A673 (cell line): ENCODE measurements at regions not wholly inside any gene's neighbourhood (a gene's known extent, or its start where the extent isn't known, plus 50 kb on each side); places are given as distances from the start of the nearest gene placed in this dataset.

Source experiments
- BruUV-seq: library from RNA; stranded (reverse); fragments of 400-500 nt; replicated peaks from 2 replicates; lab custom pipeline; 2021; lab: Mats Ljungman, UMichigan
- CTCF ChIA-PET: fragments of 300-600 bp; sonication (Branson Sonifier 250); formaldehyde crosslinking; loops from one replicate; lab custom pipeline; 2022; ENCODE audit warnings: antibody characterized with exemption; lab: Charles Lee
- POLR2A ChIA-PET: fragments of 300-600 bp; sonication (Branson Sonifier 250); formaldehyde crosslinking; loops from one replicate; lab custom pipeline; 2022; ENCODE audit warnings: antibody characterized with exemption; ENCODE audit not compliant: low non-redundant PET; lab: Charles Lee
- DNase-seq: peaks from one replicate; pipeline ENCODE4 v3.0.0-alpha.2; 2015; ENCODE audit warnings: low spot score
- H3K27ac ChIP-seq: fragments of 200-600 bp; sonication (generic); 2 replicates; pipeline ENCODE4 v1.5.1; 2016; ENCODE audit warnings: mixed run types, low read depth, mild to moderate bottlenecking, mixed read lengths, antibody characterized with exemption, low read length; ENCODE audit not compliant: poor library complexity, severe bottlenecking
- H3K27me3 ChIP-seq: fragments of 200-600 bp; sonication (generic); replicated peaks from 2 replicates; pipeline ENCODE4 v1.6.1; 2017; ENCODE audit warnings: mixed run types, low read depth, mild to moderate bottlenecking, mixed read lengths, antibody characterized with exemption, low read length; ENCODE audit not compliant: insufficient read depth, poor library complexity
- H3K36me3 ChIP-seq: fragments of 200-600 bp; sonication (generic); 2 replicates; pipeline ENCODE4 v1.6.1; 2016; ENCODE audit warnings: mixed run types, mild to moderate bottlenecking, mixed read lengths, antibody characterized with exemption, low read length; ENCODE audit not compliant: insufficient read depth, poor library complexity, severe bottlenecking
- H3K4me1 ChIP-seq: fragments of 200-600 bp; sonication (generic); 2 replicates; pipeline ENCODE4 v1.6.1; 2017; ENCODE audit warnings: mixed run types, mild to moderate bottlenecking, mixed read lengths, antibody characterized with exemption, low read length; ENCODE audit not compliant: insufficient read depth, poor library complexity, severe bottlenecking
- H3K4me3 ChIP-seq: fragments of 200-600 bp; sonication (generic); 2 replicates; pipeline ENCODE4 v1.5.1; 2016; ENCODE audit warnings: low read depth, mixed run types, mild to moderate bottlenecking, mixed read lengths, low read length; ENCODE audit not compliant: poor library complexity, severe bottlenecking
- H3K9me3 ChIP-seq: fragments of 200-600 bp; sonication (generic); 2 replicates; pipeline ENCODE4 v1.6.1; 2016; ENCODE audit warnings: mixed run types, low read depth, mild to moderate bottlenecking, mixed read lengths, antibody characterized with exemption, low read length; ENCODE audit not compliant: poor library complexity, severe bottlenecking
- CTCF ChIP-seq: fragments of 300-800, 200-600 bp; sonication (generic); conservative IDR thresholded peaks from 2 replicates; pipeline ENCODE4 v1.5.1; 2017; ENCODE audit warnings: low read depth, mild to moderate bottlenecking, antibody characterized with exemption, low read length, moderate library complexity, mixed read lengths
- EZH2 ChIP-seq: fragments of 200-600 bp; sonication (generic); IDR thresholded peaks from 2 replicates; pipeline ENCODE4 v1.6.1; 2017; ENCODE audit warnings: borderline replicate concordance, low read depth, mild to moderate bottlenecking, mixed read lengths, antibody characterized with exemption, low read length; ENCODE audit not compliant: poor library complexity, severe bottlenecking
- intact Hi-C: fragments of 100-400 bp; cut with micrococcal nuclease; formaldehyde crosslinking; loops from one replicate; pipeline ENCODE4 v1.10.0; 2022; ENCODE audit not compliant: unreplicated experiment

GRCh38 chr7:46202379-46202778, 281.3 kb upstream of the IGFBP3 start:
- intact Hi-C loops, result no loop called here
- Histone ChIP-seq H3K36me3 (no peaks in the 10 kb centered on the region), H3K4me3 (no peak overlapping the region), H3K27ac (no peak overlapping the region), H3K27me3 (no peaks in the 10 kb centered on the region), H3K4me1 (no peaks in the 10 kb centered on the region), H3K9me3 (no peaks in the 10 kb centered on the region)
- no peak for DNase-seq
- ChIA-PET POLR2A (no interaction called here), CTCF (no interaction called here)
- BruUV-seq, result no TSS peak
- TF ChIP-seq CTCF (no peak), EZH2 (no peak)

GRCh38 chr7:46201961-46202360, 280.9 kb upstream of the IGFBP3 start:
- TF ChIP-seq EZH2 (no peak), CTCF (no peak)
- H3K27me3 ChIP-seq, result no peaks in the 10 kb centered on the region
- no peaks in the 10 kb centered on the region for H3K36me3 ChIP-seq
- no peaks in the 10 kb centered on the region for H3K9me3 ChIP-seq
- DNase-seq, result no peak
- no peak overlapping the region for H3K27ac ChIP-seq
- ChIA-PET CTCF (no interaction called here), POLR2A (no interaction called here)
- no peaks in the 10 kb centered on the region for H3K4me1 ChIP-seq
- BruUV-seq, result no TSS peak
- no peak overlapping the region for H3K4me3 ChIP-seq
- intact Hi-C loops, result no loop called here

- Histone ChIP-seq H3K4me3 (no peak overlapping the region), H3K27ac (no peak overlapping the region), H3K36me3 (no peaks in the 10 kb centered on the region), H3K27me3 (no peaks in the 10 kb centered on the region), H3K4me1 (no peaks in the 10 kb centered on the region), H3K9me3 (no peaks in the 10 kb centered on the region)
- TF ChIP-seq EZH2, result no peak
- TF ChIP-seq CTCF, result no peak
- ChIA-PET CTCF (interaction anchor here (1.0 kb wide), 1 partner anchor 275 kb away, joined by 3 read pairs; no protein-coding TSS in a partner anchor), POLR2A (no interaction called here)
- intact Hi-C loops, result no loop called here
- DNase-seq, result no peak
- BruUV-seq, result no TSS peak
Observed at GRCh38 chr7:46198701-46199100, 277.6 kb upstream of the IGFBP3 start.
